Right lobe of liver (tissue), 6 donors: ENCODE measurements at regions not wholly inside any gene's neighbourhood (a gene's known extent, or its start where the extent isn't known, plus 50 kb on each side); places are given as distances from the start of the nearest gene placed in this dataset.

Source experiments
- ATAC-seq, 4 donors: fragments of 200-7000 bp; cut with Tn5 transposase; one replicate each; pipeline ENCODE4 v1.9.1; 2020; ENCODE audit warnings: mild to moderate bottlenecking in 4 of 4, moderate library complexity in 4 of 4
- DNase-seq, 3 donors: peaks; one replicate each; pipeline ENCODE4 v3.0.0-alpha.2; 2020
- H3K27ac ChIP-seq, 3 donors: fragments of 200-600 bp; one replicate each; pipeline ENCODE4 v1.8.0; 2022
- H3K27me3 ChIP-seq, 2 donors: fragments of 200-600 bp; one replicate each; pipeline ENCODE4 v1.8.0; 2022
- H3K36me3 ChIP-seq, 4 donors: fragments of 200-600 bp; sonication (generic) in 1 of 4; one replicate each; pipeline versions ENCODE4 v1.5.1 to v1.8.0; 2017 to 2022; ENCODE audit warnings: control low read depth in 1 of 4
- H3K4me1 ChIP-seq, 4 donors: fragments of 200-600 bp; sonication (generic) in 1 of 4; one replicate each; pipeline versions ENCODE4 v1.5.1 to v1.8.0; 2017 to 2022; ENCODE audit warnings: control low read depth in 1 of 4
- H3K4me3 ChIP-seq, 3 donors: fragments of 200-600 bp; one replicate each; pipeline ENCODE4 v1.8.0; 2022
- H3K9me3 ChIP-seq, 4 donors: fragments of 200-600 bp; sonication (generic) in 1 of 4; one replicate each; pipeline versions ENCODE4 v1.5.1 to v1.8.0; 2017 to 2022; ENCODE audit warnings: control low read depth in 1 of 4
- CTCF ChIP-seq, 4 donors: fragments of 200-600 bp in 3 of 4; fragments of 450-650 bp in 1 of 4; IDR thresholded peaks; one replicate each; pipeline versions ENCODE4 v1.5.1 to v1.8.0; 2016 to 2022; ENCODE audit warnings: antibody characterized with exemption in 4 of 4, mild to moderate bottlenecking in 2 of 4
- POLR2A ChIP-seq: fragments of 450-650 bp; IDR thresholded peaks from one replicate; pipeline ENCODE4 v1.6.1; 2017; ENCODE audit warnings: antibody characterized with exemption, mild to moderate bottlenecking
- WGBS: methylation state at CpG from one replicate; pipeline ENCODE4 v1.1.6; 2018; ENCODE audit warnings: low coverage, low lambda C conversion rate; ENCODE audit not compliant: insufficient coverage; ENCODE audit errors: missing lambda C conversion rate; 5-methylcytosine and 5-hydroxymethylcytosine counted together
- intact Hi-C, 2 donors: fragments of 100-400 bp; cut with DNase I; formaldehyde crosslinking; loops; one replicate each; pipeline versions ENCODE4 v1.11.2 to v1.14.1; 2022
- donor health status: DM: no; HTN: yes; CAD: no.
- donor health status: DM: no; HTN: no; CAD: no.
- donor health status: DM: no; HTN: no; CAD: no.
- donor health status: DM: no; HTN: yes; CAD: no.
- donor health status: DM: no; HTN: yes; CAD: no.

GRCh38 chr14:98906123-98906995, 365.6 kb downstream of the BCL11B start:
- ATAC-seq = no peak
- no peaks in the 10 kb centered on the region for H3K9me3 ChIP-seq
- DNase-seq = no peak
- intact Hi-C loops = no loop called here
- no peak overlapping the region for H3K27ac ChIP-seq
- no peaks in the 10 kb centered on the region for H3K27me3 ChIP-seq
- no peak overlapping the region for H3K4me3 ChIP-seq
- WGBS = 27% methylated on average over 15 of the region's 17 CpGs
- TF ChIP-seq CTCF (IDR thresholded peaks at IDR 0.05) (no peak), POLR2A (no peak)
- H3K4me1 ChIP-seq = no peaks in the 10 kb centered on the region
- no peaks in the 10 kb centered on the region for H3K36me3 ChIP-seq

- DNase-seq (no peak), ATAC-seq (no peak)
- Histone ChIP-seq H3K27me3 (no peaks in the 10 kb centered on the region), H3K4me1 (no peaks in the 10 kb centered on the region), H3K9me3 (no peaks in the 10 kb centered on the region), H3K27ac (no peak overlapping the region), H3K4me3 (no peak overlapping the region), H3K36me3 (no peaks in the 10 kb centered on the region)
- TF ChIP-seq POLR2A = no peak
- TF ChIP-seq CTCF (IDR thresholded peaks at IDR 0.05) = no peak
- intact Hi-C loops = no loop called here
- 38% methylated on average over 3 of the region's 5 CpGs for WGBS
Observed at GRCh38 chr14:98907271-98907670, 364.7 kb downstream of the BCL11B start.

- Histone ChIP-seq H3K27ac (no peak overlapping the region), H3K36me3 (no peaks in the 10 kb centered on the region), H3K4me3 (no peak overlapping the region), H3K4me1 (no peaks in the 10 kb centered on the region), H3K9me3 (no peaks in the 10 kb centered on the region), H3K27me3 (no peaks in the 10 kb centered on the region)
- whole genome bisulfite sequencing = 49% methylated on average over 3 of the region's 7 CpGs
- no peak for TF ChIP-seq CTCF (IDR thresholded peaks at IDR 0.05)
- TF ChIP-seq POLR2A = no peak
- no peak for ATAC-seq
- intact Hi-C loops = no loop called here
- DNase-seq = no peak
Observed at GRCh38 chr14:98908050-98908449, 363.9 kb downstream of the BCL11B start.

- Histone ChIP-seq H3K4me1 (no peaks in the 10 kb centered on the region), H3K27me3 (no peaks in the 10 kb centered on the region), H3K36me3 (no peaks in the 10 kb centered on the region), H3K27ac (no peak overlapping the region), H3K4me3 (no peak overlapping the region), H3K9me3 (no peaks in the 10 kb centered on the region)
- intact Hi-C loops = no loop called here
- DNase-seq (no peak), ATAC-seq (peak in 1 of 4 donors; percentile 39)
- TF ChIP-seq CTCF (IDR thresholded peaks at IDR 0.05) (no peak), POLR2A (no peak)
- 44% methylated on average over 6 of the region's 11 CpGs for WGBS
Observed at GRCh38 chr14:98909251-98909944, 362.6 kb downstream of the BCL11B start.
